ENCODE measurements at regions not wholly inside any gene's neighbourhood (a gene's known extent, or its start where the extent isn't known, plus 50 kb on each side); places are given as distances from the start of the nearest gene placed in this dataset.

GRCh38 chr9:23194281-23194680 is 631.8 kb downstream of the ELAVL2 start:
- TF ChIP-seq CTCF (IDR thresholded peaks at IDR 0.05) (no peak), POLR2A (IDR thresholded peaks at IDR 0.05) (no peak)

Data from lower leg skin (tissue), 3 donors.